ENCODE measurements at regions not wholly inside any gene's neighbourhood (a gene's known extent, or its start where the extent isn't known, plus 50 kb on each side); places are given as distances from the start of the nearest gene placed in this dataset.

- no peak for TF ChIP-seq CTCF (IDR thresholded peaks at IDR 0.05; ENCODE audit: extremely low read depth in 1 of 2, insufficient read depth in 1 of 2, low read depth in 1 of 2, low read length in 2 of 2)
- TF ChIP-seq EZH2 (IDR thresholded peaks at IDR 0.05; ENCODE audit: borderline replicate concordance, low read depth, low read length, severe bottlenecking), result no peak
- no peak for TF ChIP-seq POLR2AphosphoS5 (IDR thresholded peaks at IDR 0.05; ENCODE audit: insufficient read depth, low read depth, low read length)
- no peak for TF ChIP-seq POLR2A (IDR thresholded peaks at IDR 0.05; ENCODE audit: low read depth, low read length)
- no peak for TF ChIP-seq GATA2 (IDR thresholded peaks at IDR 0.05; ENCODE audit: insufficient read depth, insufficient read length, low read depth, low read length)
- no peak for TF ChIP-seq MAX (IDR thresholded peaks at IDR 0.05; ENCODE audit: insufficient read depth, insufficient read length)
- no peak for TF ChIP-seq JUN (IDR thresholded peaks at IDR 0.05; ENCODE audit: borderline replicate concordance, insufficient read depth, insufficient read length, low read depth)
Observed at GRCh38 chr9:106588626-106589025, 274.3 kb upstream of the ZNF462 start.
